GM12878 (cell line): ENCODE measurements at regions not wholly inside any gene's neighbourhood (a gene's known extent, or its start where the extent isn't known, plus 50 kb on each side); places are given as distances from the start of the nearest gene placed in this dataset.

Experiments used
- MXI1 ChIP-seq: fragments of 150-350 bp; IDR thresholded peaks from 2 replicates; pipeline ENCODE4 v1.6.1; 2011; ENCODE audit warnings: low read depth, mild to moderate bottlenecking, inconsistent platforms, low read length, improper control_type of control experiment
- NRF1 ChIP-seq: conservative IDR thresholded peaks from 2 replicates; pipeline ENCODE4 v1.6.1; 2011; ENCODE audit warnings: mild to moderate bottlenecking, low read depth, low read length, improper control_type of control experiment
- RBBP5 ChIP-seq: fragments of 200-600 bp; sonication (generic); conservative IDR thresholded peaks from 2 replicates; pipeline ENCODE4 v1.6.1; 2016
- RCOR1 ChIP-seq: conservative IDR thresholded peaks from 2 replicates; pipeline ENCODE4 v1.6.1; 2012; ENCODE audit warnings: low read depth, low read length, improper control_type of control experiment
- RFX5 ChIP-seq: IDR thresholded peaks from 2 replicates; pipeline ENCODE4 v1.6.1; 2011; ENCODE audit warnings: low read depth, low read length, improper control_type of control experiment
- SIN3A ChIP-seq: IDR thresholded peaks from 2 replicates; pipeline ENCODE4 v1.6.1; 2012; ENCODE audit warnings: low read depth, low read length, improper control_type of control experiment
- ZSCAN29 ChIP-seq: fragments of 450-650 bp; IDR thresholded peaks from 2 replicates; pipeline ENCODE4 v1.6.1; 2017; ENCODE audit warnings: mild to moderate bottlenecking, moderate library complexity
- TF ChIP-seq, protein P1 (sequence below): fragments of 450-650 bp; IDR thresholded peaks from 2 replicates; pipeline ENCODE4 v1.6.1; 2017; ENCODE audit warnings: mild to moderate bottlenecking, low read depth, inconsistent platforms; ENCODE audit not compliant: poor library complexity, severe bottlenecking
- TF ChIP-seq, protein P2 (sequence below), 3 experiments: IDR thresholded peaks in 2 of 3; conservative IDR thresholded peaks in 1 of 3; 2 replicates each; pipeline ENCODE4 v1.5.1; 2011; ENCODE audit warnings: low read depth in 3 of 3, low read length in 3 of 3, mild to moderate bottlenecking in 3 of 3, control low read depth in 2 of 3, moderate library complexity in 2 of 3, inconsistent platforms in 1 of 3, mixed read lengths in 1 of 3; ENCODE audit not compliant: control insufficient read depth in 2 of 3, insufficient read depth in 1 of 3; ENCODE audit errors: extremely low read depth in 1 of 3

DNA sequence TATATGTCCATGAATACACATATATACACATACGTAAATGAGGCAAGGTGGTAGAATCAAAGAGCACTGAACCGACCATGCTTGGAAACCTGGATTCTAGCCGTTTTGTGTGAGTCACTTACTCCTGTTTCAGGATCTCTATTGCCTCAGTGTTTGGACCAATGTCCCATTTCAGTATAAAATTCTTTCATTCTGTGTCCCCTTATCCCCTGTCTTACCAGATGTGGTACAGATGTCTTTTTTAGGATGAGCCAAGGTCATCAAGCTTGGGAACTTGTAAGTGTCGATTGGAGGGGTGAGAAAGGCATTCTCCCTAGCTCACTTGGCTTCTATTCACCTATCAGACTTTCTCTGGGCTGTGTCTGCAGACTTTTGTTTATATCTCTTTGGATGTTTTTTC lies 139.9 kb upstream of the CHL1 start:
- no peak for TF ChIP-seq RFX5
- TF ChIP-seq MXI1, result no peak
- TF ChIP-seq, protein P1, sequence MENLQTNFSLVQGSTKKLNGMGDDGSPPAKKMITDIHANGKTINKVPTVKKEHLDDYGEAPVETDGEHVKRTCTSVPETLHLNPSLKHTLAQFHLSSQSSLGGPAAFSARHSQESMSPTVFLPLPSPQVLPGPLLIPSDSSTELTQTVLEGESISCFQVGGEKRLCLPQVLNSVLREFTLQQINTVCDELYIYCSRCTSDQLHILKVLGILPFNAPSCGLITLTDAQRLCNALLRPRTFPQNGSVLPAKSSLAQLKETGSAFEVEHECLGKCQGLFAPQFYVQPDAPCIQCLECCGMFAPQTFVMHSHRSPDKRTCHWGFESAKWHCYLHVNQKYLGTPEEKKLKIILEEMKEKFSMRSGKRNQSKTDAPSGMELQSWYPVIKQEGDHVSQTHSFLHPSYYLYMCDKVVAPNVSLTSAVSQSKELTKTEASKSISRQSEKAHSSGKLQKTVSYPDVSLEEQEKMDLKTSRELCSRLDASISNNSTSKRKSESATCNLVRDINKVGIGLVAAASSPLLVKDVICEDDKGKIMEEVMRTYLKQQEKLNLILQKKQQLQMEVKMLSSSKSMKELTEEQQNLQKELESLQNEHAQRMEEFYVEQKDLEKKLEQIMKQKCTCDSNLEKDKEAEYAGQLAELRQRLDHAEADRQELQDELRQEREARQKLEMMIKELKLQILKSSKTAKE, result no peak
- no peak for TF ChIP-seq RBBP5
- TF ChIP-seq SIN3A, result no peak
- TF ChIP-seq, protein P2, sequence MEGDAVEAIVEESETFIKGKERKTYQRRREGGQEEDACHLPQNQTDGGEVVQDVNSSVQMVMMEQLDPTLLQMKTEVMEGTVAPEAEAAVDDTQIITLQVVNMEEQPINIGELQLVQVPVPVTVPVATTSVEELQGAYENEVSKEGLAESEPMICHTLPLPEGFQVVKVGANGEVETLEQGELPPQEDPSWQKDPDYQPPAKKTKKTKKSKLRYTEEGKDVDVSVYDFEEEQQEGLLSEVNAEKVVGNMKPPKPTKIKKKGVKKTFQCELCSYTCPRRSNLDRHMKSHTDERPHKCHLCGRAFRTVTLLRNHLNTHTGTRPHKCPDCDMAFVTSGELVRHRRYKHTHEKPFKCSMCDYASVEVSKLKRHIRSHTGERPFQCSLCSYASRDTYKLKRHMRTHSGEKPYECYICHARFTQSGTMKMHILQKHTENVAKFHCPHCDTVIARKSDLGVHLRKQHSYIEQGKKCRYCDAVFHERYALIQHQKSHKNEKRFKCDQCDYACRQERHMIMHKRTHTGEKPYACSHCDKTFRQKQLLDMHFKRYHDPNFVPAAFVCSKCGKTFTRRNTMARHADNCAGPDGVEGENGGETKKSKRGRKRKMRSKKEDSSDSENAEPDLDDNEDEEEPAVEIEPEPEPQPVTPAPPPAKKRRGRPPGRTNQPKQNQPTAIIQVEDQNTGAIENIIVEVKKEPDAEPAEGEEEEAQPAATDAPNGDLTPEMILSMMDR (IDR thresholded peaks at IDR 0.05 in 2 of 3, conservative IDR thresholded peaks at IDR 0.05 in 1 of 3; ENCODE audit: control insufficient read depth in 2 of 3, extremely low read depth in 1 of 3, insufficient read depth in 1 of 3, low read depth in 3 of 3, low read length in 3 of 3), result no peak
- TF ChIP-seq ZSCAN29, result no peak
- no peak for TF ChIP-seq NRF1
- no peak for TF ChIP-seq RCOR1
